Activated T-cell treated with anti-CD3 and anti-CD28 coated beads for 24 hours (primary cell): ENCODE measurements at regions not wholly inside any gene's neighbourhood (a gene's known extent, or its start where the extent isn't known, plus 50 kb on each side); places are given as distances from the start of the nearest gene placed in this dataset.

Experiments used
- DNase-seq: peaks from one replicate; pipeline ENCODE4 v3.0.0-alpha.2; 2020; ENCODE audit warnings: low read depth

DNA sequence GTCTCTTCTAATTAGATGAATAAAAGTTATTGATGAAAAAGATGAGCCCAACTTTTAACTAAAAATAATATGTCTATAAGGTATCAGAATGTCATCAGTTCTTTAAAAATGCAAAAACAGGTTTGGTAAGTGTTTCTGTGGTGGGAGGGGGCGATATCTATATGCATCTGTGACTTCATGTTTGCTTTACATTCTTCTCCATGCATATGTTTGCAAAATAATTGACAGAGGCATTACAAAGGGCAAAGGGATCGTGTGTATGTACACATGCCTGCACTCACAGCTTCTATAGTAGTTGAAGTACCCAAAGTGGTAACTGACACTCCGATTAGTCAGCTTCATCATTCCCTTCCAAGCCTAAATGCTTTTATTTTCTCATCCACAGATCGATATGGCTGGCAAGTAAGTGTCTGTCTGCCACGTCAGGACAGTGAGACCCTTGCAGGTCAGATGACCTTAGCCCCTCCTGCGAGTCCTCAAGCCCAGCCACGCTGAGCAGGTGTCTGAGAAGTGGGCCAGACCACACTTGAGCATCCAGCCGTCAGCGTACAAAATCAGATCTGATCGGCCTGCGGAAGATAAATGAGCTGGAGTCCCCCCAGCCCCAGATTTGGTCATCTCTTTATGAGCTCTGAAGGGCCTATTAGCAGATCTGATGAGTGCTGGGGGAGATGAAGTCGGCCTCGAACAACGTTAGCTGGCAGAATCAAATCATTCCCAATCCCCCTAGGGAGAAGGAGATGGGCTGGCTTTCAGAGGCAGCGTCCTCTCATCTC is 369.1 kb downstream of the MAFB start:
- DNase-seq = no peak

DNA sequence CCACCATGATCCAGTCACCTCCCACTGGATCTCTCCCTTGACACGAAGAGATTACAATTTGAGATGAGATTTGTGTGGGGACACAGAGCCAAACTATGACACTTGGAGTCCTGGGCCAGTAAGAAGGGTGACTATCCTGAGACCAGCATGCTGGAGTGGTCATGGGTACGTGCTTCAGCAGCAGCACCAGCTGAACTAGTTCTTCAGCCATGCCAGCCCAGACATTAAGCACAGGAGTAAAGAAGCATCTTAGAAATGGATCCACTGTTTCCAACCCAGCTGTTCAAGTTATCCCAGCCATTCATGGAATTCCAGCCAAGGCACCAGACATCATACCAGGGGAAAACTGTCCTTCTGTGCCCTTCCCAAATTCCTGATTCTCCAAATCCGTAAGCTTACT is 370.0 kb downstream of the MAFB start:
- no peak for DNase-seq

DNA sequence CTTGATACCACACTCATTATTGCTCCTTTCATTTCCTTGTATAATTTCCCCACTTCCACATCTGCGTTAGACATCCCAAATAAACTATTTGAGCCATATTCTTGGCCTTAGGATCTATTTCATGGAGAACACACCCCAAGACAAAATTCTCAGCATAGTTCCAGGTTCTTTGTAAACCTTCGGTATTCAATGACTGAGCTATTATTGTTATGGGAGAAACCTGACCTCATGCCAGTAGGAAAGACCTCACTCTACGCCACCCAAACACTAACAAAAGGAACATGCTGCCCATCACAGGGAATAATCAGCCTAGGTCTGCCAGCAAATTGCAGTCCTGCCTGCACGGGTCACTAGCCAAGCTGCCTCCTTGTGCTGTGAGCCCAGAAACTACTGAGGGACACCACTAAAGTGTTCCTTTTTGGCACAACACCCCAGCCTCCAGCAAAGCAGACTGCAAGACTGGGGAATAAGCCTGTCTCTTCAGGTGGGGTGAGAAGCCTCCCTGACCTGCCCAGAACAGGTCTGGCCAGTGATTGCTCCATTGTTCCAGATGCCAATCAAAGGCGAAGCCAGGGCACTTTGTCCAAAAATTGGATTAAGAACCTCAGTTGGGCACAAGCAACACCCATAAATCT is 371.8 kb downstream of the MAFB start:
- DNase-seq = no peak

DNA sequence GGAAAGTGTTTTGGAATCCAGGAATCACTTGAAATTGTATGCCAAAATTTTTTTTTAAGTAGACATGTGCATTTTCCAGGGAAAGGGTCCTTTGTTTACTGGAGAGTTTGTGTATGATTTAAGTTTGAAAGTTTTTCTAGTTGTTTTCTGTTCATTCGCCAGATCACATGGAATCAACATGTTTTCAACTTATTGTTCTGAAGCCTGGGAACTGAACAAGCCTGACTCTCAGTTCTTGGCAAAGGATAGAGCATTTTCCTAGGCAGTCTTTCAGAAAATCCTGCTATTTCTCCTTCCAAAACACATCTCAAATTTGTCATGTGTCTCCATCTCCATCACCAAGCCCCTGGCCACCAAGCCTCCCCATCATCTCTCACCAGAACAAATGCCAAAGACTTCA is 374.8 kb downstream of the MAFB start:
- DNase-seq = no peak

DNA sequence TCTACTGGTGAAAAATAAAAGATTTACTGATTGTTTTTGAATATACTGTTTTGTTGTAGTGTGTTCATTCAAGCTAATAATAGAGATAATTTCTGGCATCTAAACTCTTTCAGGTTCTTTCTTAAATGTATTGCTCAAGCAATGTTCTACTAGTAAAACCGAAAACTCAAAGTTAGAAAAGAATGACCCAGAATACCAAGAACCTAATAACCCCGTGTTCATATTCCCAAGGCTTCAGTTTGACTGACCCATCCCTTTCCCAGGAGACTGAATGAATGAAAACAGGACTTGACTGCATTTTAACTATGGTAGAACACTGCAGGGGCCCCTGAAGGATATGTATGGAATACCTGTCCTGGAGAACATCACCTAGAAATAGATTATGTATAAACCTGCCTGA is 375.3 kb downstream of the MAFB start:
- no peak for DNase-seq

DNA sequence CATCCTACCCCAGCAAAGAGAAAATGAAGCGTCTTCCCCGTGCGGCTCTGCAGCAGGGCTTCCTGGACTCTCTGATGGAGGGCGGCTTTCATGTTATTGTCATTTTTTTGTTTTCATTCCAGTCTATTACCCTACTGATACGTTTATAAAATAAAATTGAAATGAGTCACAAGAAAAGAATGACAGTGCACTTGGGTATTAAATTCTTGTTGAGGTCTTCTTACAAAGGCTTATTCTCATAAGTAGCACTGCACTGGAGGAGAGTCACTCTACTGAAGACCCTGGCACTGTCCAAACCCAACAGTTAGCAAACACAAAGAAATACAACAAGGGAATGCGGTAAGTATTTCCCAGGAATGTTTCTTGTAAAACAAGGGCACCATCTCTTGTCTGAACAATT is 379.3 kb downstream of the MAFB start:
- no peak for DNase-seq

DNA sequence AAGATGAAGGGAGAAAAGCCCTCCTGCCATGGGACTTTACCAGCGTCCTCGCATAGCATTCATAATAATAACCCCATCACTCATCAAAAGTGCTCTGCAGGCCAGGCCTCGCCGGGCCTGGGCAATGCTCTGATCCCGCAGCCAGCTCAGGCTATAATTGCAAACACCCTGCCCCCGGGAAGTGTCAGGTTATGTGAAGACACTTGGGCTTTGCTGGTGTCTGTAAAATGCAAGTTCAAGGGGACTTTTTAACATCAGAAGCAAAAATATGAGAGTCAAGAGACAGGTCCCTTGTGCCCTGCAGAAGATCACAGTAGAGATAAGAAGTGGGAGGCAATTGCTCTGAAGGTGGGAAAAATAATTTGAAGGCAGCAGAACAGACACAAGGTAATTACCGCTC is 381.0 kb downstream of the MAFB start:
- no peak for DNase-seq

DNA sequence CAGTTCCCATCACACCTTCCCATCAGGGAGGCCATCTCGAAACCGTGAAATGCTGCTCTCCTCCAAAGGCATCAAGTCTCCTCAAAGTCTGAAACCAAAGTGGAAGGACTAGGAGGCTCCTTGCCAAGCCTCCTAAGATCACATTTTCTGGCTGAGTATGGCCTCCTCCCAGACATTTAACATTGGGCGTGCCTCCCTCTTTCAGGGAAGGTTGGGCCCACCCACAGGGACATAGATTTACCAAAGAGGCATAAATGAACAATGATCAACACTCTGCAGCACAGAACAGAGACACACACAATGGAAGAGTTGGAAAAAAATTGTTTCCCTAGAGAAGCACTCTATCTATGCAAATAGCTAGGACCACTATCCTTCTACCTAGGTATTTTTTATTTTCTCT is 381.8 kb downstream of the MAFB start:
- no peak for DNase-seq

DNA sequence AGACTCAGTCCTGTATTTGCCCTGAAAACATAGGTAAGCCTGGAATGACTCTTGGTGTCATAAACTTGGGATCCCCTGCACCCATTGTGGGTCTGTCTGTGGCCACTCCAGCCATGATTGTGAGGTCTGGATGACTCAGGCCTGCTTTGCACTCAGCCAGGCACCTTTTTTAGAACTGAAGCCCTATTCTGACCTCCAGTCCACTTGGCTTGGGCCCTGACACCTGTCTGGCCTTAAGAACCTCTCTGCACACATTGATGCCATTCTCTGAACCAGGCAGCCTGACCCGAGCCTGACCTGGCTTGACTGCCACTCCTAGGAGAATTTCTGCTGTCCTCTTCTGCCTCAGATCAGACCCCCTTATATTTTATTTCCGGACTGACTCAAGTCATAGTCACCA is 383.7 kb downstream of the MAFB start:
- DNase-seq = no peak

DNA sequence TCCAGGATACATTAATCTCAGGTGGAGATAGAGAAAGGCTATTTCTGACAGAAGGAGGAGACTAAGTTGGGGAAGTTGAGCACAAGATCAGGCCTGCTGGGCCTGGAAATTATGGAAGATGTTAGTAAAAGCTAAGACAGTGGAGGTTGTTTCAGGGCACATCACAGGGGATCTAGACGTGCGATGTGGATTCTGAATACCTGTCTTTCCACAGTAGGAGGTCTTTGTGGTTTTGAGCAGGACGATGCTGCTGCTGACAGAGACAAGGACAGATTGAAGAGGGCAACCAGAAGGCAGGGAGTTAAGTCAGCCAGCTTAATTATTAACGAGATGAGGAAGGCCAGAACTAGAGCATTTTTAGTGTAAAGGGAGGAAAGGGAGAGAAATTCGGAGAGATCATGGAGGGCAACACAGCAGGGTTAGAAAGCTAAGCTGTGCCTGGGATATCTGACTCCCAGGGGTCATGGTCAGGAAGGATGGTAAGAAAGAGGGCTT is 384.9 kb downstream of the MAFB start:
- DNase-seq = no peak

DNA sequence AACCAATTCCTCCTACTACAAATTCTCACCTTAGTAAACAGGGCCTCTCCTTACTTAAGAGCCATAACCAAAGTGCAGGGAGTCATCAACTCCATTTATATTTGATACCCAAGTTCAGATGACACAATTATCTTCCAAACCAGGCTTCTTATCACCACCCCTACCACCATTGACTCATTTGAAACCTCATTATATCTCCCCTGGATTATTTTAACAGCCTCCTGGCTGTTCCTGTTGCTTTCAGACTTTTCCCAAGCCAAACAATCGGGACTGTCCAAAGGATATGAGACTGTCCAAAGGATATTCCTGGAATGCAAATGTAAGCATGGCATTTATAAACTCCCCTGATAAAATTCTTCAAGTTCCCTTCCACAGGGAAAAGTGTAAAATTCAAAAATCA is 394.3 kb downstream of the MAFB start:
- DNase-seq = no peak

DNA sequence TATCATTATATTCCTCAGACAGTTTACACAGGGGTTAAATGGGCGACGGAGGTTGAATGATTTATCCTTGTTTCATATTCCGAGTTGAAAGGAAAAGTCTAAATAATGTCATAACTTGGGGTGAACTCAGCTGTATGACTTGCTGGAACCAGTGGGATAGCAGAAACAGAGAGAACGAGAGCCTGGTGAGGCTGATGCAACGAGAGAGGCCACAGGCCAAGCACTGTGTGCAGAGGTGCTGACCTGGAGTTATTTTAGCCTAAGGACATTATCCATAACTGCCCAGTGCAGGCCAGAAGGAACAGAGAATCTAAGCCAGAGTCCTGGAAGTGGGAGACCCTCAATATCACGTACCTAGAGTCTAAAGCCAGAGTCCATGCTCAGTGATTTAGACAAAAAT is 394.9 kb downstream of the MAFB start:
- no peak for DNase-seq

DNA sequence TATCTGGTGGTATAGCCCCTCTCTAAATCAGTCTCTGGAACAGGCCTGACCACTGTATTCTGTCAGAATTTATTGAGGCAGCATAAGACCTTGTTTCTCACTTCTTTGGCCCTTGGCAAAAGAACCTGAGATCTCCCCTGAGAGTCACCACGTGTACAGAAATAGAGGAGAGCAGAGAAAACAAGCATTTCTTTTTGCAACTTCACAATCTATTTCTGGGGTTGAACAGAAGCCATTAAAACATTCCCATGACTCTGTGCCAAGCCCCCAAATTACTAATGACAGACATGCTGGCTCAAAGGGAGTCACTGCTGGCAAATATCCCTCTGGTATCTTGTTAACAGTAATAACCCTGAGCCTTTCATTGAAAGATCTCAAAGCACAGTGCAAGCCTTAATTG is 395.3 kb downstream of the MAFB start:
- DNase-seq = no peak

DNA sequence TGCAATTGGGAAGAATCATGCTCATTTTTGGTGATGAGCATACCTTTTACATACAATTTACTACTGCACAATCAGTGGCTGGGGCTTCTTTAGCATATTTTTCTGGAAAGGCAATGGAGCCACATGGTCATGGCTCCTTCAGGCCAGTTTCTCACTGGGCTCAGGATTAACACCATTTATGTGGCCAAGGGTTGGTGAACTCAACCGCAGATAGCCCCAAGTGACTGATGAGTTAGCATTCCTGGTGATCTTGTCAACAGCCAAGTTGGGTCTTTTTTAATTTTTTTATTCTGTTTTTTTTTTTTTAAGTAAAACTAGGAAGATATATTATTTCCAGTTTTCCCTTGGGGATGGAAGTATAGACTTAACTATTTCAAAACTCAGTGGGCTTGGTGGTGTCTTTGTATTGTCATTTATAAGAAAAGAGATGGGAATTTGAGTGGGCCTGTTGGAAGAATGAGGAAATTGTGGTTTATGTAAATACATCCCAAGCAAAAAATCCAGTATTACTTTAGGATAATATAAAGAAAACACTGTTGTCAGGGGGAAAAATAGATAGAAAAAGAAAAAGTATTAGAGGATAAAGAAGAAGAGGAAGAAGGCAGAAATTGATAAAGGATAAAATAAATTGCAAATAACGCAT is 397.4 kb downstream of the MAFB start:
- DNase-seq = no peak

DNA sequence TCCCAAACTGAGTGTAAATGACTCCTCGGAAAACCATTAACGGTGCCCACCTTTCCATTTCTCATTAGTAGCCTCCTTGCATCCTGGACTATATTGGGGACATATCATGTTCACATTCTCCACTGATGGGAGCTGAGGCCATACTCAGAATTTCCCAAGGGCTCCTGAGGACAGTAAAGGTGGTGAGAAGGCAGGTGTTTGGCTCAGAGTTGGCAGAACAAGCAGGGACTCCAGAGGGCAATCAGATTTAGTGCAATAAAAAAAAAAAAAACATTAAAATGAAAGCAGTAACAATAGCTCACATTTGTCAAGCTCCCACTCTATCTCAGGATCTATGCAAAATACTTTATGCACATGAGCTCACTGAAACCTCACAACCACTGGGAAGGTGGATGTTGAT is 401.4 kb downstream of the MAFB start:
- no peak for DNase-seq

DNA sequence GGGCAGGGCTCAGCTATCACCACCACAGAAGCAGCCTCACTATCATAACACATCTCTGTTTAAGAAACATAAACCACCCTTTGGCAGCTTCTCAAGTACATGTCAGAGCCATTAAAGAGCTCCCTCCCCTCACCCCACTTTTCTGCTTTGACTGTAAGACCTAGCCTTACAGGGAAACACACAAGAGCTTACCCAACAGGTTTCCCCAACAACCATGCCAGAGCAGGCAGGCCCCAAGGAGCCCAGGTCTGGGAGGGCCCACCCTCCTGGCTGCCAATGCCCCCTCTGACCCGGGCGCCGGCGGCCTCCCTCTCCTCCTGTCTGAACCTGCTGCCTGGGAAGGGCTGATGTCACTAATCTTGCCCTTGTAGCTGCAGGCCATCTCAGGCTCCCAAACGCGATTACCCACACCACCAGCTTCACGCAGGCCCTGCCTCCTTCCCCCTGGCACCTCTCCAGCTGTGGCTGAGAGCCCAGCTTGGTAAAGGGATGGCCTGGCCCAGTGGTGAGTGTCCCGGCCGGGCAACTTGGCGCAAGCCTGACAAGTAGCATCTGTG is 402.0 kb downstream of the MAFB start:
- no peak for DNase-seq

DNA sequence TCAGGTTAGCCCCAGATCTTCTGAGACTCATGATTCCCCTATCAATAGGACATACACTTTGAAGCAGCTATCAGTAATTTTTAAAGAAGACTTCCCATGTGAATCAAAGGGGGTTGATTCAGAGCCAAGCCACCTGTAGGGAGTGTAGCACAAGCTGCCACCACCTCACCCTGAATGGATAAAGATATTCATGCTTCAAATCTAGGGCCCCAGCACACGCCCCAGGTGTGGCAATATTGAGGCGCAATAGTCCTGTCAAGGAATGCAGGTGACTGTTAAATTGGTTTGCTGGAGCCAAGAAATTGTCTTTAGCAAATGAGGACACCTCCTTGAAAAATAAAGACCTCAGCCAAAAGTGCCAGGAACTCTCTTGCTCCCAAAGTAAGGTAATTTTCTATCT is 404.4 kb downstream of the MAFB start:
- no peak for DNase-seq

DNA sequence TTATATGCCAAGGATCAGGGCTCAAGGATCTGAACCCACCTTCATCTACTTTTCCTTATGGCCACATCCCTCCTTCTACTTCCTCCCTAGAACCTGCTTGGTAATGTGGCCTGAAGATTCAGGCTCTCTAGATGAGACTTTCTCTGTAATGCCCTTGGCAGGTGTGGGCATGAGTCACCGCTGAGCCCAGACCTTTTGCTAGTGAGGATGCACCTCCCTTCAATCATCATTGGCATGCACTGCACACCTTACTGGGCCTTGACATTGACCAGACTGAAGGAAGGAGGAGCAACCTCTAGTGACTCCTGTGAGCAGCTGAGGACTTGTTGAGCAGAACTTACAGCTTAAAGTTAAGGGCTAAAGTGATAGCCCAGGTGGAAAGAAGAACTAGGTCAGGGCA is 405.3 kb downstream of the MAFB start:
- no peak for DNase-seq

DNA sequence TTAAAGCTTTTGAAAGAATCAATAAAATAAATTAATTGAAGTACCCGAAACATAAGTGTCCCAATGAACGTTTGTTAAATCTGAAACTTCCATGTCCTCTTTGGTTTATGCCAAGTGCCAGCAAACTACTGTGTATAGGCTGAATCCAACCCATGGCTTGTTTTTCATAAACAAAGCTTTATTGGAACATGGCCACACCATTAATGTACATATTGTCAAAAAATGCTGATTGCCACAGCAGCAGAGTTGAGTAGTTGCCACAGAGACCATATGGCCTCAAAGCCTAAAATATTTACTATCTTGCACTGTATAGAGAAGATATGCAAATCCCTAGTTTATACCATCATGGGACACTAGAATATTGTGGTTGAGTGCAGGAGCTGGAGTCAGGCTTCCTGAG is 406.1 kb downstream of the MAFB start:
- no peak for DNase-seq

DNA sequence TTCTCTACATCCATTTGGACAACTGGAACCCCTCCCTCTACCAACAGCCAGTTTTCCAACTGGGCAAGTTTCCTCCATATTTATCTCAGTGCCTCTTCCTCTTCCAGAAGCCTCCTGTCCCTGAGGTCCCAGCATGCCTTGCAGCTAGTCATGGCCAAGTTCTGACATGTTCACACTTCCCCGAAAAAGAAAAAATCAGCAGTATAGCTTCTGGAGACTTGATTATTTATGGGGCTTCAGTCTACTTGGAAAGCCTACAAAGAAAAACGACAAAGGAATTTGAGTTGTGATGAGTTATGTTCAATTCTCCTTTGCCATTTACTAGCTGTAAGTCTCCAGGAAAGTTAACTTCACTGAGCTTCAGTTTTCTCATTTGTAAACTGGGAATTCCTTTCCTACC is 406.5 kb downstream of the MAFB start:
- DNase-seq = no peak

DNA sequence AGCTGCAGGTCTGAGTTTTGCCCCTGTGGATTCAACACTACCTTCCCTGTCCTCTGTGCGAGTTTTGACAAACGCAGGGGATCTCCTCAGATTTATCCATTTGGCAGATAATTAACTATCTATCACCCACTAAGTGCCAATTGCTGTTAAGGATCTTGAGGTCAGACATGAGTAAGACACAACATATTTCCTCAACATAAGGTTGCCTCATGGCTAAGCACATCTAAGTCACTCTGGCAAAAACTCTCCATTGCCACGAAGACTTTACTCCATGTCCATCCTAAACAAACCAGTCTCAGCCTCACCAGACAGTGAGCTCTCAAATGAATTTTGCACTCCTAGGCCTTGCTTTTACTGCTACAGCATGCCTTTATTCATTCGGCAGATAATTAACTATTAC is 408.4 kb downstream of the MAFB start:
- no peak for DNase-seq

DNA sequence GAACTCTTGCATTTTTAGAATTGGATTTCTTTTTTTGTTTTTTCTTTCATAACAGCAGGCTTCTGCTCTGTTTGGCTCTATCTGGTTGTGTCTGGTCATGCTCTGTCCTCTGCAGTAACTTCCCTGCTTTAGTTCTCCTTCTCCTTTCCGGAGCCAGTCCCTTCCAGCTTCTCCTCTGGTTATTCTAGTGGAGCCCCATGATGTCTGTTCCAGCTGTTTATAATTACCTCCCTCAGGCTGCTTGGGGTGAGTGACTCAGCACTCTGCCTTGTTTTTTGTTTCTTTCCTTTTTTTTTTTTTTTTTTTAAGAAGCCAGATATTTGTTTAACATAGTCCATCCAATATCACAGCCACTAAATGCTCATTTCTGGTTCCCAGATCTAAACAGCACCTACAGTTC is 409.6 kb downstream of the MAFB start:
- no peak for DNase-seq

DNA sequence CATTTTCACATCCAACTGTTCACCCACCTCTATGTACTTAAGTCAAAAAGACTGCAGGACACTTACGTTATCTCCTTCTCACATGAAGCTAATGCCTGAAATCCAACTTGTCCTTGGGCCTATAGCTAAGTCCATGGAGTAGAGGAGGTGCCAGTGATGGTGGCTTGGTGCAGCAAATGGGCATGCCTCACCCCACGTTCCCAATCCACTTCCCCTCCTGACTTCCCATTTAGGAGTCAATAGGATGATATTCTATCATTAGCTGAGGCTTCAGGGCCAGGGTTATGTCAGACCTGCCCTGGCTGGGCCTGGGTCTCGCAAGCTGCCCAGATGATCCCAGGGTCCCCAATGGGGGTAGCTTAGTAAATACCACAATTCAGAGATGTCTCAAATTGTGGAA is 410.4 kb downstream of the MAFB start:
- DNase-seq = no peak
